Epithelial cell of esophagus (primary cell): ENCODE measurements at regions not wholly inside any gene's neighbourhood (a gene's known extent, or its start where the extent isn't known, plus 50 kb on each side); places are given as distances from the start of the nearest gene placed in this dataset.
"Not testable (repeated sequence)": the region's sequence is repeated elsewhere in the genome, so short reads cannot be mapped to it uniquely, and the experiment has no call there.

Experiments used
- DNase-seq: peaks from one replicate; pipeline ENCODE4 v3.0.0; 2010; ENCODE audit warnings: low read depth
- H3K4me3 ChIP-seq: 2 replicates; pipeline ENCODE4 v1.5.1; 2011; ENCODE audit warnings: mild to moderate bottlenecking, low read length, control low read depth
- CTCF ChIP-seq: IDR thresholded peaks from 2 replicates; pipeline ENCODE4 v1.5.1; 2011; ENCODE audit warnings: low read depth, mild to moderate bottlenecking, low read length, control low read depth, inconsistent platforms; ENCODE audit not compliant: insufficient read depth; ENCODE audit errors: missing control alignments

DNA sequence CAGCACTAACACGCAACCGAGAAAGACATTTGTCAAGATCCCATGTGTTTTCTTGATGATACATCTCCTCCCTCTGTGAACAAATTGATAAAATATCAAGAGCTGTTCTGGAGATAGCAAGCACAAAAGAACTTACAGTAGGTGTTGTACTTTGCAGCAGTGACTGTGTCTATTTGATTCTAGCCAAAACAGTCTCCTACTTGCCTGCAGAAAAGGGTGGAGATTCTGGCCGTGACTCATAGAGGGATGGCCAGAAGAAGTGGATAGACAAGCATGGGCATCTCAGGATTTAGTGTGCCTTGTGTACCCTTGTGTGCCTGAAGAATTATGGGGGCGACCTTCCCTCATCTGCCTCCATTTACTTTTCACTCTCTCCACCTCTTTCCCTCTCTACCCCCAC is 458.4 kb upstream of the LRRC7 start:
- TF ChIP-seq CTCF, result no peak
- H3K4me3 ChIP-seq, result no peak overlapping the region
- peak; percentile 86 for DNase-seq

DNA sequence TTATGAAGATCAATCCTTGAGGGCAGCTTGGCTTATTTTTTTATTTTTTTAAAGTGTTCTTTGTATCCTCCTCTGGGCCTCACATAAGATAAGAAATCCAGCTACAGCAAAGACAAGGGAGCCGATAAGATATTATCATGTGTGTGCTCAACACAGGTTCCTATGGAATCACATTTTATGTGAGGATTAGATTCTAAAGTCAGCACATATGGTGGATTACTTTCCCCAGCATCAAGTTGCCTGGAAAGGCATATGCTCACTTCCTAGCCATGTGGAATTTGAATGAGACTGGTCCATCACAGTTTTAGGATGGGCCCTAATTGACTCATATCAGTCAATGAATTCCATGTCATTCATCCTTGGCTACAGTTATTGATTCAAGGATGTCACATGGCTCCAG is 456.9 kb upstream of the LRRC7 start:
- no peak for TF ChIP-seq CTCF
- DNase-seq, result no peak
- H3K4me3 ChIP-seq, result no peak overlapping the region

GRCh38 chr1:69120126-69120741 is 447.5 kb upstream of the LRRC7 start:
- DNase-seq, H3K4me3 ChIP-seq: not testable (repeated sequence)

DNA sequence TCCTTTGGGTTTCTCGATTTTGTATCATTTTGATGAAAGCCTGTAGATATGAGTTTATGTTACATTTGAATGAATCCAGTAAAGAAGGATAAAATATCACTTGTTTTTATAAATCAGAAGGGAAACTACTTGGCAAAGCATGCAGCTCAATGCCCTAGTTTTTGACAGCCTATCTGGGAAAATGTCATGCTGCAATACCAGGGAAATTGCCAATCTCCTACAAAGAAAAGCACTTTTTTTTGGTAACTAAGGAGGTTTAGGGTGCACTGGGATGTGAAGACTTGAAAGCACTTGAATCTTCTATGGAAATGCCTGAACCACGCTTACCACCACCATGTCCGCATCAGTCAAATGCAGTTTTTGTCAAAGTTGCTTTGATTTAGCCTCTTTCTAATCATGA is 446.9 kb upstream of the LRRC7 start:
- DNase-seq, result no peak
- H3K4me3 ChIP-seq, result no peak overlapping the region
- TF ChIP-seq CTCF, result no peak

DNA sequence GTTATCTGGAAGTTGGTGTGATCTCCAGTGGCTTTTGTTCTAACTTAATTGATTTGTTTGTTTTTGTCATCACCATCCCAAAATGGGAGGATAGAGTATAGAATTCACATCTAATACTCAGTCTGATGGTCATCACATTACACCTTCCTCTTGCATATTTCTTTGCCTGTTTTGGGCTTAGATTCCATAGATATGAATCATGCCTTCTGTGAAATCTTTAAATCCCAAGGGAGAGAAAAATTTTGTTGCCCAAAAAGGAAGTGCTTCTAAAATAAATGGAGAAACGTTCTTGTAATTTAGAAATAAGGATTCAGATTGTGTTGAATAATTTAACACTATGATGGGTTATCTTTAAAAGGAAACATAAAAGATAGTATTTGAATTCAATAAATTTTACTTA is 446.0 kb upstream of the LRRC7 start:
- DNase-seq, result peak; percentile 28
- no peak overlapping the region for H3K4me3 ChIP-seq
- TF ChIP-seq CTCF, result no peak

DNA sequence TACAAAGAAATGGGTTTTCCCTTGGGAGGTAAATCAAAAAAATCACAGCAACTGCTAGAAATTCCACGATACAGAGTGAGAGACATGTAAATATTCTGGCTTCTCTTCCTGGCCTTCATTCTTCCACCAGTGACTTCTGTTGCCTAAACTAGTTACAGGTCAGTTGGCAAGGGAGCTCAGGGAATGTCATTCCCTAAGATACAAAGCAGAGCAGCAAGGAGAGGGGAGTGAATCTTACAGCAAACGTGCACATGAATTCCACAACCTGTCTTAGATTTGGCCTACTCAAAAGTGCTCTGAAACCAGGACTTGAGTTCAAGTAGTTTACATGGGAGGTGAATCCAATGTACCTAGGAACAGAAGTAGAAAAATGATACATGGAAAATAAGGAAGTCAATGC is 445.3 kb upstream of the LRRC7 start:
- no peak for DNase-seq
- H3K4me3 ChIP-seq, result no peak overlapping the region
- TF ChIP-seq CTCF, result no peak

- TF ChIP-seq CTCF, result no peak
- H3K4me3 ChIP-seq, result no peak overlapping the region
- no peak for DNase-seq
These were observed 444.2 kb upstream of the LRRC7 start for GRCh38 chr1:69123486-69123885.

- no peak for TF ChIP-seq CTCF
- DNase-seq, result peak; percentile 9
- no peak overlapping the region for H3K4me3 ChIP-seq
These were observed 440.9 kb upstream of the LRRC7 start for GRCh38 chr1:69126796-69127195.
